CD4-positive, alpha-beta T cell treated with Interleukin-4 for 4 hours (primary cell): ENCODE measurements at regions not wholly inside any gene's neighbourhood (a gene's known extent, or its start where the extent isn't known, plus 50 kb on each side); places are given as distances from the start of the nearest gene placed in this dataset.
"Not testable (repeated sequence)": the region's sequence is repeated elsewhere in the genome, so short reads cannot be mapped to it uniquely, and the experiment has no call there.

Source experiments
- DNase-seq: peaks from one replicate; pipeline ENCODE4 v3.0.0-alpha.2; 2020

DNA sequence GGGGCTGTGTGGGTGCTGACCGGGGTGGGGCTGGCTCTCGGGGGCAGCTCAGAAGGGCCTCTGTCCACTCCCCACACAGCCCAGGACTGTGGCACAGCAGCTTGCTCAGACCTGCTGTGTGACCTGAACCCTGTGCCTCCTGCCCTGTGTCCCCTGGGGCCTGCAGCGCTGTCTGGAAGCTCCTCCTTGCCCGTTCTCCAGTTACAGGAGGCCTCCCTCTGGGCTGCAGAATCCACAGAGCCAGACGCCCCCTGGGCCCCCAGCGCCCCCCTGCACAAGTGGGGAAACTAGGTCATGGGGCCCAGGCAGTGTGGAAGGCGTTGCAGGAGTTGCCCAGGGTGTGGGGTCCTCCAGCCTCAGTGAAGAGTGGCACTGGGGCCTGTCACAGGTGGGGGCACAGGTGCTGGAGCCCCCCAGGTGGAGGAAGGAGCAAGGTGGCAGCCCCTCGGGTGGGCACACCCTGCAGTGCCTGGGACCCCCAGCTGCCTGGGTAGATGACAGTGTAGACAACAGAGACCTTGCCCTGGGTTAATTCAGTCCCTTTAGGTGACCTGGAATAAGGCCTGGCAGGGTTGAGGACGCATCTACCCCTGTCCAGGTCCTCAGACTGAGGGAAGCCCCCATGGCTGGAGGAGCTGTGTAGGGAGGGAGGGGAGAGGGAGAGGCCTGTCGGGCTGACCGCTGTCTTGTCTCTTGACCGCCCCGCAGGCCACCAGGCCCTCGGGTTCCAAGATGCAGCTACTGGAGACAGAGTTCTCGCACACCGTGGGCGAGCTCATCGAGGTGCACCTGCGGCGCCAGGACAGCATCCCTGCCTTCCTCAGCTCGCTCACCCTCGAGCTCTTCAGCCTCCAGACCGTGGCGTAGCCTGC, 120.2 kb downstream of the IGLL1 start:
- not testable (repeated sequence) for DNase-seq

DNA sequence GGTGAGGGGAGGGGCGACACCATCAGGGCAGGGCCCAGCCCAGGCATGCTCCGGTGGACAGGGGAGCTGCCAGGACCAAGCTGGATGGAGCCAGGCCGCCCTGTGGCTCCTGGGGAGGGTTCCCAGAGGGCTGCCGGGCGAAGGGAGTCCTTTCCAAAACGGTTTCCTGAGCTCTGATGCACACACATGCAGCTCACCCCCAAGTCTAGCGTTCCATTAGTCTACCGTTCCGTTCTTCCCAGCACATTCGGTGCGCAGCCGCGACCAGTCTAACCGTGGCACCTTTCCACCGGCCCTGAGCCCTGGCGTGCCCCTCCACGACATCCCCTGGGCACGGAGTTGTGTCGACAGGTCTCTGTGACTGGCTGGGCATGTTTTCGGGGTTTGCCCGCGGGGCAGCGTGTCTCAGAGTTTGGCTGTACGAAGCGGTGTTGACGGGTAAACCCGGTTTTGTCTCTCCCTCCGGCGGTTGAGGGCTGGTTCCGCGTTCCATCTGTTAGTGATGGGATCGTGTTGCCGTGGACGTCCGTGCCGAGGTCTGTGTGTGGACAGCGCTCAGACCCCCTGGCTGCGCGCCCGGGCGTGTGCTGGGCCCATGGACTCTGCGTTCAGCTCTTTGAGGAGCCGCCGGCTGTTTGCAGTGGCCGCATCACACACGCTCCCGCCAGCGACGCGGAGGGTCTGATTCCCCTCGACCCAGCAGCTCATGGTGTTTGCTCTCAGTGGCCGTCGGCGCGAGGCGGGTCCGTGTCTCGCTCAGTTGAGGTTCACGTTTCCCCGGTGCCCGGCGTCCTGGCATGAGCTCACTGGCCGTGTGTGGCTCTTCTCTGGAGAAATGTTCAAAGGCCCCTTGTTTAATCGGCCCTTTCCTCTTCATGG, 121.2 kb downstream of the IGLL1 start:
- no peak for DNase-seq

DNA sequence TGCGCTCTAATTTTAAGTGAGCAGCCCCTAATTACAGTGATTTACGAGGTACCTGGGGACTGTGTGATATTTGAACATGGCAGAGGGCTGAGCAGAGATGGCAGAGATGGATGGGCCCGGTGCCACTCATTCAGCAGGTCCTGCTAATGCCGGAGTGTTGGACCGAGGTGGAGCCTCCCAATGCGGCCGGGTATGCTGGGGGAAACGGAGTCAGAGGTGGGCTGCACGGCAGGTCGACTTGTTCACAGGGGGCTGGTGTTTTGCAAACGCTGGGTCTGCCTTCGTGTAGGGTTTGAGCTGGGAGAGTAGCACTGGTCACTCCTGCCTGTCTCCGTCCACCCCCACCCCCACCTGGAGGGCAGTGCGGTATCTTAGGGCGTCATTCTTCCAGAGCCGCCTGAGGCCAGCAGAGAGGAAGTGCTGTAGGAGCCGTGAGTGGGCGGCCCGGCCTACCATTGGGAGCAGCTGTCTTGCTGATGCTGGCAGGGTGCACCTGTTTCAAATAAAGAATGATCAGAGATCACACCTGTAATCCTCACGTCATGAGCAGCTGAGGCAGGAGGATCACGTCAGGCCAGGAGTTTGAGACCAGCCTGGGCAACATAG, 122.6 kb downstream of the IGLL1 start:
- DNase-seq = no peak

DNA sequence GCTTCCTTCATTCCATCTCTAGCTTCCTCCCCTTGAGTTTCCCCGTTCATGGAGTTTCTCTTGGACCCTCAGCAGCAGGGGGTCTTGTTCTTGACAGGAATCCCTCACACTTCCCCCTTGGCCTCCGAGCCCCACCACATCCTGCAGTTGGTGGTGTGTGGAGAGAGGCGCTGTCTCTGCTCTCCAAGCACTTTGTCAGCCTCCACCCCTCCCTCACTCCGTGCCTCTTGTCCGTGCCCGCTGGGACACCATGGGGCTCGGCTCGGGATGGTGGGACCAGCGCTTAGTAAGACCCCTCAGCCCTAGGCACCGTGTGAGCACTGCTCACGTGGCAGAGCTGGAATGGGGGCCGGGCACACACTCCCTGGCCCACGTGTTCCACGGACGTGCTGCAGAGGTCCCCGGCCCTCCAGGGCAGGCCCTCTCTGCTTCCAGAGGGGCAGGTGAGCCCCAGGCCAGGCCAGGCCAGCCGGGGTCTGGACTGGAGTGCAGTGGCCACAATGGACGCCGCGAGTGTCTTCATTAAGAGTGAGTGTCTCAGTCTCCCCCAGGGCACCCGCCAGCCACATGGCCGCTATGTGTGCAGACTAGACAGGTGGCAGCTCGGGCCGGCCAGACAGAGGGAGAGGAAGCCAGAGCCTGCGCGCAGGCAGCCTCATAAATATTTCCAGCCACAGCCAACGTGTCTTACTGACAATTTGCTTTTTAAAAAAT, 123.3 kb downstream of the IGLL1 start:
- not testable (repeated sequence) for DNase-seq

DNA sequence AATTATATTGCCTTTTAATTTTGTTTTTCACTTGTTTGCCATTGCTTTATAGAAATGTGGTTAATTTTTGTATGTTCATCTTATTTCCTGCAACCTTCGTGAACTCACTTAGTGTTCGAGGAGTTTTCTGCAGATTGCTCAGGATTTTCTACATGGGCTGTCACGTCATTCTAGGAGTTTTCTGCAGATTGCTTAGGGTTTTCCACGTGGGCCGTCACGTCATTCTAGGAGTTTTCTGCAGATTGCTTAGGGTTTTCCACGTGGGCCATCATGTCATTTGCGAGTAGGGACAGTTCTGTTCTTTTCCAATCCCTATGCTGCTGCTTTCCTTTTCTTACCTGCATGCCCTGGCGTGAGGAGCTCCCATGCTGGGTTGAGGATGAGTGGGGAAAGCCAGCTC, 125.7 kb downstream of the IGLL1 start:
- not testable (repeated sequence) for DNase-seq

DNA sequence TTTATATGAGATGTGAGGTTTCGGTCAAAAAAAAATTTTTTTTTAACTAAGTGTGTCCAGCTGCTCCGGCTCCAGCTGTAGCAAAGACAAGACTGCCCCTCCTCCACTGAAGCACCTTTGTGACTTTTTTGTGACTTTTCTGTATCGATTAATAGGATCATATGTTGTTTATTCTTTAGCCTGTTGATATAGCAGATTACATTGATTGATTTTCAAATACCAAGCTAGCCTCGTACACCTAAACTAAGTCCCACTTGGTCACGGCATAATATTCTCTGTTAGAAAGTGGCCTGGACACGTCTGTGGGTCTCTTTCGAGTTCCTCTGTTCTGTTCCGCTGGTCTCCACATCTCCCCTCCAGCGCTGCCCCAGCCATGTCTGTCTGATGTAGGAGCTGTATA, 126.8 kb downstream of the IGLL1 start:
- DNase-seq = no peak

DNA sequence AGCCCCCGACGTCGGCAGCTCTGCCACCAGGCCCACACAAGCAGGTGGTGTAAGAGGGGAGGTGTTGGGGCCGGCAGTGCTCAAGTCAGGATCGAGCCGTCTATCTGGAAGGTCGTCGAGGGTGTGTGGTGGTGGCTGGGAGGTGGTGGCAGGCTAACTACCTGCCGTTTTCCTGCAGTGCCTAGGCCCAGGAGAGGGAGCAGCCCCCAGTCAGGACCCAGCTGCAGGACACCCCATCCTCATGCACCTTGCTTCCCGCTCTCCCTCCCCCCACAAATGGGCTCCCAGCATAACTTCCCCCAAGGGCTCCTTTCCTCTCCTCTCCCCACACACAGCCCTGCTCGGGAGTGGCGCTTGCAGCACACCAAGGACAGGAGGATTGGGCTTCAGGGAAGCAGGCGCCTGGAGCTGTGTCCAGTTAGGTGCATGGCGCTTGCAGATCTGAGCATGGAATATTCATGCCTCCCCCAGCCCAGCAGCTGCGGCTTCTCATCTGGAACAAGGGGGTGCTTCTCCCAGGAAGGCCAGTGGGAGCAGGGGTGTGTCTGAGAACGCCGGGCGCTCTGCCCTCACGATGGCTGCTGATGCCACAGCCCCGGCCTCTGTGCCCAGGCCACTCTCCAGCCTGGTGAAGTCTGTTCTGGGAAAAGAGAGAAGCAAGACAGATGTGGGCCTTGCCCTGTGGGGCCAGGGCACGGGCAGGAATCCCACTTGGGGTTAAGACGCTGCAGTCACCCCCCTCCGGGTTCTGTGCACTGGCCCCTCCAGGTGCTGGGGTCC, 127.7 kb downstream of the IGLL1 start:
- DNase-seq = no peak

DNA sequence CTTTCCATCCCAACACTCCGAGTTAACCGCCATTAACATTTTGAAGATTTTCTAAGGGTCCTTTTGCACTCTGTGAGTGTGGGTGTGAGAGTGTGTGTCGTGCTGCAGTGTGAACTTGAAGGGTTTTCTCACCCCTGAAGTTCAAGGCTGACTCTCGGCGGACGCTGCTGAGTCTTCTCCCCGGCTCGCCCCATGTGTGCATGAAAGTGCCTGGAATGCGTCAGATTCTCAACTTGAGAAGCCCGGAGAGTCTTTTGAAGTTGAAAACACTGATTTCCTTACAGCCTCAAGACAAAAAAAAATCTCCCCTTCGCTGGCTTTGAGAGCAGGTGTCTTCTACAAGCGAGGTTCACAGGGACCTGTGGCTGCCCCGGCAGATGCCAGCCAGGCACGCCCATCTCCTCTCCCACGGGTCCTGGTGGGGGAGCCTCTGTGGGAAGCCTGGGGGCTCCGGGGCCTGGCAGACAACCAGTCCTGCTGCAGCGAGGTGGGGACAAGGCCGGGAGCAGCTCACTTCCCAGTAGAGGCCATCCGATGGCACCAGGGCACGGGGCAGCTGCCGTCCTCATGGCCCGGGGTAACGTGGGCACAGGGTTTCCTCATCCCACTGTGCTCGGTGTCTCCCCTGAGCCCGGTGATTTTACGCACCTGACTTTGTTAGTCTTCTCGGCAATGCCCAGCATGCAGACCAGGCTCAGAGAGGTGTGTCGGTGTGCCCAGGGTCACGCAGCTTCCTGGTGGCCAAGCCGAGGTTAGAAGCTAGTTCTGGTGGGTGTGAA, 128.4 kb downstream of the IGLL1 start:
- DNase-seq = not testable (repeated sequence)

DNA sequence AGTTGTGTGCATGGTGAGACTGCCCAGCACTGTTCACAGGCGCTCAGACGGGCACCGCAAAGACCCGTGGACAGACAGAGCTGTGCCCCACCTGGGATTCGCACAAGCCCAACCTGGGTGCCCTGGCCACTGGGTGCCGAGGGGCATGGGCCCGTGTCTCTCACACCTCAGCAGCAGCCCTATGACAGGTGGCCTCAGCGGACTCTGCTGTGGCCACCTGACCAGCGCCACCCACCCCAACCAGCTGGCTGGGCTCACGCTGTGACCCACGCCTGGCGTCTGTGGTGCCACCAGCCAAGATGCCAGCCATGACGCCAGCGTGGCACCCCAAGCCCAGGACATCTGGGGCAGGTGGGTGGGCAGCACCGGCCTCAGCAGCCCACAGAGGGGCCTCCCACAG, 129.3 kb downstream of the IGLL1 start:
- not testable (repeated sequence) for DNase-seq

DNA sequence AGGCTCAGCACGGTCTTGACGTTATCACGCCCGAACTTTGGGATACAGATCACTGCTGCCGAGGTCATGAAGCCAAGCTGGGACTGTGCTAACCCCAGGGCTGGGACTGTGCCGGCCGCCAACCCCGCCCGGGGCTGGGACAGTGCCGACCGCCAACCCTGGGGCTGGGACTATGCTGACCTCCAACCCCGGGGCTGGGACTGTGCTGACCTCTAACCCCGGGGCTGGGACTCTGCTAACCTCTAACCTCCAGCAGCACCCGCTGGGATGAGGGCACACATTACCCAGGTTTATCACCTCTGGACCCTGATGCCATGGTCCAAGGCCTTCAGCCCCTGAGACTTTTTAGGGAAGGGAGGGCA, 129.7 kb downstream of the IGLL1 start:
- no peak for DNase-seq

DNA sequence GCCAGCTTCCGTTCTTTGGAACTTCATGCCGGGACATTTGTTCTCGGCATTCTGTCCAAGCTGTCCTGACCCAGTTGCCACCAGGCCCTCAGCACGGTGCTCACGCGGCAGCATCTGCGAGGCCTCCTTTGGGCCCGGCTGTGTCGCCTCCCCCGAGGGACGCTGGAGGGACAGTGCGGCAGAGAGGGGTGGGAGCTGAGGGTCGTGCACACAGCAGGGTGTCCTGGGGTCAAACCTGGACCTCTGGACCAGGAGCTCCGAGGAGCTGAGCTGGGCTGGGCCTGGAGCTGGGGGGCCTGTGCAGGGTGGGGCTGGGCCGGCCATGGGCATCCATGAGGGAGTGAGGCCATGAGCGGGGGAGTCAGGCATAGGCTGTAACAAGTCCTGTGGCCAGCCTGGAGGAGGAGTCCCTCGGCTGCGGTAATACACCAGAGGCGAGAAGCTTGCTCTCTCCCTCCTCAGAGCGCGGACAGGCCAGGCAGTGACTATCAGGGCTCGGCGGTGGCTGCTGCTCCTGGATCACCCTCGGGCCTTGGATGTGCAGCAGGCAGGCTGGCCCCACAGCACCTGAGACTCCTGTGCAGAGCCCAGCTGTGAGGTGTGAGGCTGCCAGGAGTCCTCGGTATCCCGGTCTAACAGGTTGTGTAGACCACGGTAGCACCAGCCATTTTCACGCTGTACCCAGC, 130.2 kb downstream of the IGLL1 start:
- not testable (repeated sequence) for DNase-seq

DNA sequence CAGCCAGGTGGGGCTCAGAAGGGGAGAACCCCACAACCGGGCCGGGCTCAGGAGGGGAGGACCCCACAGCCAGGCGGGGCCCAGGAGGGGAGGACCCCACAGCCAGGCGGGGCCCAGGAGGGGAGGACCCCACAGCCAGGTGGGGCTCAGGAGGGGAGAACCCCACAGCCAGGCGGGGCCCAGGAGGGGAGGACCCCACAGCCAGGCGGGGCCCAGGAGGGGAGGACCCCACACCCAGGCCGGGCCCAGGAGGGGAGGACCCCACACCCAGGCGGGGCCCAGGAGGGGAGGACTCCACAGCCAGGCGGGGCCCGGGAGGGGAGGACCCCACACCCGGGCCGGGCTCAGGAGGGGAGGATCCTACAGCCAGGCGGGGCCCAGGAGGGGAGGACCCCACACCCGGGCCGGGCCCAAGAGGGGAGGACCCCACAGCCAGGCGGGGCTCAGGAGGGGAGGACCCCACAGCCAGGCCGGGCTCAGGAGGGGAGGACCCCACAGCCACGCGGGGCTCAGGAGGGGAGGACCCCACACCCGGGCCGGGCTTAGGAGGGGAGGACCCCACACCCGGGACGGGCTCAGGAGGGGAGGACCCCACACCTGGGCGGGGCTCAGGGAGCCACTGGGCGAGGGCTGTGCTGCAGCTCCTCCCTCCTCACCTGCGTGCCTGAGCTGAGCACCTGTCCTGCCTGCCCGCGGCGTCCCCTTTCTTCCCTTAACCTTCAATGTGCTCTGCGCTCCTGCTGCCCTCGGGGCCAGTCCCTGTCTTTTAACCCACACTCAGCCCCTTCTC, 131.4 kb downstream of the IGLL1 start:
- DNase-seq = not testable (repeated sequence)

DNA sequence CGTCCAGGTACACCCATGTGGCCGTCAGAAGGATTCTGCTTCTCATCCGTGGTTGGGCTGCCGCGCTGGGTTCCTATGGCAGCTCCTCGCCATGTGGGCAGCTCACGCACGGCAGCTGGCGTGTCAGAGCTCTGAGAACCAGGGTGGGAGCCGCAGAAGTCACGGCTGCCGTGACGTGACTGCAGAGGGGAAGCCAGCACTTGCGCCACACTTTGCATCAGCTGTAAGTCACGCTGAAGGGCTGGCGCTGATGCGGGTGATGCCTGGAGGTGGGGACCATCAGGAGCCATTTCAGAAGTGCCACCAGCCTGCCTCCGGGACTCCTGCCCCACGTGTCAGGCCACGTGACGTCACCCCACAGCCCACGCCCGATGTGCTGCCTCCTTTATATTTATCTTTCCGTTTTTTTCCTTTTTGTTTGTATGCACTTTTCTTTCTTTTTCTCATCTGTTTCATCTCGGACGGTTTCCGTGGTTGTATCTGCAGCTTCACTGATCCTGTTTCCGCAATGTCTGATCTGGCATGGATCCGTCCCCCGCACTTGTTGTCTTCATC, 133.2 kb downstream of the IGLL1 start:
- no peak for DNase-seq

DNA sequence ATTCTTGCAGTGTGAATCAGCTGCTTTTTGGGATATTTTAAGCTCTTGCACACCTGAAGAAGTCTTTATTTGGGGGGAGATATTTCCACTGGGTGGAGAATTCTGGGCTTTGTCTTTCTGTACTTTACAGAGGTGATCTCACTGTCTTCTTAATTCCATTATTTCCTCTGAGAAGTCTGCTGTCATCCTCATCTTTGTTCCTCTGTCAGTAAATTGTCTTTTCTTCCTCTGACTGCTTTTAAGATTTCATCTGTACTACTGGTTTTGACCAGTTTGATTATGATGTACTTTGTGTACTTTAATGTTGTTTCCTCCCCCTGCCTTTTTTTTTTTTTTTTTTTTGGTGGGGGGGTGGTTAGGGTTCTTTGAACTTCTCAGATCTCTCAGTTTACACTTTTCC, 133.9 kb downstream of the IGLL1 start:
- DNase-seq = not testable (repeated sequence)

DNA sequence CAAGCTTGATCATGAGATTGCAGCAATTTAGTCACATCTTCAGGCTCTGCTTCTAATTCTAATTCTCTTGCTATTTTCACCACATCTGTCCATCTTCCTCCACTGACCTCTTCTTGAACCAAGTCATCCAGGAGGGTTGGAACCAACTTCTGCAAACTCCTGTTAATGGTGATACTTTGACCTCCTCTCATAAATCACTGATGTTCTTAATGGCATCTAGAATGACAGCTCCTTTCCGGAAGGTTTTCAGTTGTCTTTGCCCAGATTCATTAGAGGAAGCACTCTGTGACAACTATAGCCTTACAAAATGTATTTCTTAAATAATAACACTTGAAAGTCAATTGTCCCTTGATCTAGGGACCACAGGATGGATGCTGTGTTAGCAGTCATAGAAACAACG, 136.2 kb downstream of the IGLL1 start:
- not testable (repeated sequence) for DNase-seq

DNA sequence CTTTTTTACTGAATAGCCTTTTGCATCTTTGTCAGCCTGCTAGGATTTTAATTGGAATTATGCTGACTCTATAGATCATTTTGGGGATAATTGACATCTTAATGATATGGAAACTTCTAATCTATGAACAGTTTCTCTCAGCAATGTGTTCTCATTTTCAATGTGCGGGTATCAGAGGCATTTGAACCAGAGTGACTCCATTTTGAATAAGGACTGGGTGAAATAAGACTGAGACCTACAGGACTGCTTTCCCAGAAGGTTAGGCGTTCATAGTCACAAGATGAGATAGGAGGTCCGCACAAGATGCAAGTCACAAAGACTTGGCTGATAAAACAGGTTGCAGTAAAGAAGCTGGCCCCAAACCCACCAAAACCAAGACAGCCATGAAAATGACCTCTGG, 140.5 kb downstream of the IGLL1 start:
- not testable (repeated sequence) for DNase-seq

DNA sequence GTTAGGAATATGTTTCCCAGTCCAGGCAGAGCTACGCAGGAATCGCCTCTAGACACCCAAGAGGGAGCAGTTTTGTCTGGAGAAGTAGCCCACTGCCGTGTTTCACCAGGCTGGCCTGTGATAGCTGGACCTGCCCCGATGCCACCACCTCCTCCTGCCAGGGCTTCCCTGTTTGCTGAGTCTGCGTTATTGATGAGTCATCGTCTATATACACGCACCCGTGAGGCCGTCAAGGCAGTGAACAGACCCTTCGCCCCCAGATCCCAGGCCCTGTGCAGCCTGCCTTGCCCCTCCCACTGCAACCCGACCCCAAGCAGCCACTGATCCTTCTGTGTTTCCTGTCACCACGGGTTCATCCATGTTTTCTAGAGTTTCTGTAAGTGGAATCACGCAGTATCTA, 141.9 kb downstream of the IGLL1 start:
- DNase-seq = no peak

DNA sequence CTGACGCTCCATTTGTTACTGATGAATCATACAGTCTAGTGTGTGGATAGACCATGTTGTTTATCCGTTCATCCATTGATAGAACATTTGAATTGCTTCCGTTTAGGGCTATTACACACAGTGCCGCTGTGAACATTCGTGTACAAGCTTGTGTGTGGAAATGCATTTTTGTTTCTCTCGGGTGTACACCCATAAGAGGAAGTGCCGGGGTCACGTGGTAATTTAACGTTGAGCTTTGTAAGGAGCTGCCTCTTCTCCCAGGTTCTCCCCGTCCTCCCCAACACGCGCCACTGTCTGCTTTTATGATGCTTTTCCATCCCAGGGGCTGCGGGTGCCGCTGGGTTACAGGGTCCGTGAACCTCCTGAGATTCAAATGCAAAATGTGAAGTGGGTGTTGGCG, 142.3 kb downstream of the IGLL1 start:
- DNase-seq = no peak

DNA sequence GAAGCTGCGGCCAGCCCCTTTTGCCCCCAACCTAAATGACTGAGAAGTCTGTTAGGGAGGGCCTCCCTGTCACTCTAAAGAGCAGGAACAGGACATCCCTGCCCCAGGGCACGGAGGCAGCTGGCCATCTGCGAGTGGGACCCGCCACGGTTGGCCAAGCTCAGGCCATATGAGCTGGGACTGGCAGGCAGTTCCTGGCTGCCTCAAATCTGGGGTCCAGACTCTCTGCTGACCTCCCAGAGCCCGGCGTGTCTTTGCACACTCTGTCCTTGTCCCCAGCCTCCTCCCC, 143.0 kb downstream of the IGLL1 start:
- DNase-seq = not testable (repeated sequence)
